TTC549 (cell line): ENCODE measurements at regions not wholly inside any gene's neighbourhood (a gene's known extent, or its start where the extent isn't known, plus 50 kb on each side); places are given as distances from the start of the nearest gene placed in this dataset.
"Not testable (repeated sequence)": the region's sequence is repeated elsewhere in the genome, so short reads cannot be mapped to it uniquely, and the experiment has no call there.

Experiments used
- FAIRE-seq: peaks from 2 replicates; lab custom pipeline; 2012; peaks lifted over from hg19 to GRCh38; lab: Jason Lieb, UNC

DNA sequence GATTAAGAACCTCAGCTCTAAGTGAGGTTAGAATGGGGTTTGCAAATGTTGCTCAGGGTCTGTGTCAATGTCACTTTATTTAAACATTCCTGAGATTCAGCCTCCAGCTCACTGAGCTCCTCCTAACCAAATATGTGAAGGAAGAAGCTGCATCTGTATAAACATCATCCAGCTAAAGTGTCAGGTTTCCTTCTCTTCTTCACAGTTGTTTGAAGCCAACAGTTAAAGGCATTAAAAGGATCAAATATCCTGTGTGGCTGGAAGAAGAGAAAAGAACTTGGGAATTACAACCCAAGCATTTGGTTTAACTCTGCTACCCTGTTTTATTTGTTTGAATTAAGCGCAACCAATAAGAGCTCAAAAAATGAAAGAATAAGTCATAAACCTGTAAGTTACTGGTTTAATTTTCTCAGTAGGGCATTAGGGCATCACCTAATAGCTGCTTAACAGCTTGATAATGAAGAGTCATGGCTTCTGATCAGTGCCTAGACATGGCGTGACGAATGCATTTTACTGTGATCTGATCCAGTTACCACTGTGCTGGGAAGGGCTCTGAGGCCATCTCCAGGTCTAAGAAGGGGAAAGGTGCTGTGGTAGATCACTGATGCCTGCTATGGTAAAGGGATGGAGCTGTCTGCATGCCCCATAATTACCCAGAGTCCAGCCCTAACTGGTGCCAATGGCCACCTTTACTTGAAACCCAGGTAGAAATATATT lies 165.7 kb upstream of the TSC22D2 start:
- FAIRE-seq, result no peak

DNA sequence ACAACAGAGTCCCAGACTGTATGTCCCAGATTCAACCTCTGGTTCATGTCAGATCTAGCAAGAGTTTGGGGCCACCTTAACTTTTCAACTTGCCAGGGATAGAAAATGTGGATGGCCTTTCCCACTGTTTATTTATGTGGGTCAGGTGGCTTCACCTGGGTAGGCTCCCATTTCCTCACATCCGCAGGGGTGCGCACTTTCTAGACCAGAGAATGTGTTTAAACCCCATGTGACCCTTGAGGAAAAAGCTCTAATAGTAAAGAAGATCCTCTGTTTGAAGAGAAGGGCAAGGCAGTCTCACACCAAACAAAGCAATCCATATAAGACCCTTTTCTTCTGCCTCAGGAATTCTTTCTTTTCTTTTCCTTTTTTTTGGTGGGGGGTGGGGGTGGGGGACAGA lies 167.2 kb upstream of the TSC22D2 start:
- FAIRE-seq, result no peak

DNA sequence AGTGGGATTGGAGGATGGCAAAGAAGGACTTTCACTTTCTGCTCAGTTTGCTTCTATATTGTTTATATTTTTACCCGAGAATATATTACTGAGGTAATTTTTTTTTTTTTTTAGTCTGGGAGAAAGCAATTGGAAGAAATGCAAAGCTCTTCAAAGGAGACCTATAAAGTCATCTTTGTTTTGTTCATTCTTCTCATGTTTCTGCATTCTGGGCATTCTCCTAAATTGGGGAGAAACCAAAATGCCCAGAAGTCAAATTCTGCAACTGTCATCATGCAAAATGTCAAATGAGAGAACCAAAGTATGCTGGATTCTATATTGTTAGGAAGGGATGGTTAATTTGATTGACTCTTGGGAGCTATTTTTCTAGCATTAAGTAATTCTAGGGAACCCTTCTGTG lies 168.3 kb upstream of the TSC22D2 start:
- no peak for FAIRE-seq

DNA sequence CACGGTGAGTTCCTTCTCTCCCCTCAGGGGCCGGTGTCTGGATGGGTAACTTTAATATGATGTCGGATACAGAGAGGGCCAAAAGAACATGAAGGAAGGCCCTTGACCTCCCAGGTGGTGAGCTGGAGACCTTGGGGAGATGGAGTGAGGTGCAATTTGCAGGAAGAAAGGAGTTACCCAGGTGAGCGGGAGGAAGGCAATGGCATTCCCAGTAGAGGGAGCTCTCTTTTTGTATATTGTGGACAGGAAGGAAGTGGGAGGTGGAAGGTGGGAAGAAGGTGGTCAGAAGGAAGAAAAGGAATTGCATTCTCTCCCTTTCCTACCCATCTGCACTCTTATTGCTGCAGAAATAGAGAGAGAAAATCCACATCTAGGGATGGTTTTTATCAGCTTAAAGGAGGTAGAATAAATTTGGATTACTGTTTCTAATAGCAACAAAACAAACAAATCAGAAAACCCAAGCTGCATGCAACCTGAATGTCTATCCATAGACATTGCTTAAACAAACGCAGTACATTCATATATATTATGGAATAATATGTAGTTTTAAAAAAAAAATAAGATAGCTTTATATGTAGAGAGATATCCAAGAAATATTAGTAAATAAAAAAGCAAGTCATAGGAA lies 169.0 kb upstream of the TSC22D2 start:
- FAIRE-seq, result no peak

DNA sequence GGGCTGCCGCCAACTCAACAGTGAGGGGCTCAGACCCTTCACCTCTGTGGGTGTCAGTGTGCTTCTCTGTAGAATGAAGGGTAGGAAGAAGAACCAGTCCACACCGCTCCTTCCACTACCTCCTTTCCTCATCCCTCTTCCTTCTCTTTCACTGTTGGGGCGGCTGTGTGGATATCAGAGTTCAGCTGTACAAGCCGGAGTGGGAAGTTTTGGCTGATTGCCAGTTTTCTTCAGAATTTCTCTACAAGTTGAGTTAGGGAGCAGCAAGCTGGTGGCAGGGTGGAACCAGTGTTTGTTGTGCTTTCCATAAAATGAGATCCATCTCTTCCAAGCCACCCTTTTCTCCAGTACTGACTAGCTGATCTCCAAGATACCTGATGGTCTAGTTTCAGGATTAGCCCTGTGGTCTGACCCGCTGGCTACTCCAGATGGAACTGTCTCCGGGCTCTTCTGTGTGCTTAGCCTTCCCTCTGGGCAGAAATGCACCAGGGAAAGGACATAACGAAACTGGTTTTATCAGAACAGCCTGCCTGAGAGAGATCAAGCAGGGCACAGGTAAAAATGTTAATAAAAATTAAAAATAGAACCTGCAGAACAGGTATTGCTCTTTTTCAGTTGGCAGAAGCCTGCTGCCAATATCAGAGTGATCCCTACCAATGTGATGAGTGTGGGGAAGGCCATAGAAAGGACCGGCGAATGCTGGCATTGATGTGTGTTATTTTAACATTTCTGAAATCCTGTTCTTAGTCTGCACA lies 169.9 kb upstream of the TSC22D2 start:
- no peak for FAIRE-seq

DNA sequence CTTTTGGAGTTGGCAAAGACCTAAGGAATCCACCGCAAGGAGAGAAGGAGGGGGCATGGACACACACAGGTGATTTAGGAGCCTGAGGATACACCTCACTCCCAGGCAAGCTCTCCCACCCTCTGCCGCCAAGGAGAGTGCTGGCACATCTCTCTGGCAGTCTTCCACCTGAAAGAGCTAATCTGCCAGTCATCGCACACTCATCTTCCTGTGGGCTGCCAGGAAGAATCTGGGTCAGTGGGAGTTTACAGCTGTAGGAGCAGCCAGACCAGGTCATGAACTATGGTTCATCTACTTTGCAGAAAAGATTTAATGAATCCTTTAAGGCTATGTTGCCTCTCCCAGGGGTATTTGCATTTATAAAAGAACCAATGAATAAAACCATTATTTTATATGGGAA lies 170.6 kb upstream of the TSC22D2 start:
- FAIRE-seq, result no peak

DNA sequence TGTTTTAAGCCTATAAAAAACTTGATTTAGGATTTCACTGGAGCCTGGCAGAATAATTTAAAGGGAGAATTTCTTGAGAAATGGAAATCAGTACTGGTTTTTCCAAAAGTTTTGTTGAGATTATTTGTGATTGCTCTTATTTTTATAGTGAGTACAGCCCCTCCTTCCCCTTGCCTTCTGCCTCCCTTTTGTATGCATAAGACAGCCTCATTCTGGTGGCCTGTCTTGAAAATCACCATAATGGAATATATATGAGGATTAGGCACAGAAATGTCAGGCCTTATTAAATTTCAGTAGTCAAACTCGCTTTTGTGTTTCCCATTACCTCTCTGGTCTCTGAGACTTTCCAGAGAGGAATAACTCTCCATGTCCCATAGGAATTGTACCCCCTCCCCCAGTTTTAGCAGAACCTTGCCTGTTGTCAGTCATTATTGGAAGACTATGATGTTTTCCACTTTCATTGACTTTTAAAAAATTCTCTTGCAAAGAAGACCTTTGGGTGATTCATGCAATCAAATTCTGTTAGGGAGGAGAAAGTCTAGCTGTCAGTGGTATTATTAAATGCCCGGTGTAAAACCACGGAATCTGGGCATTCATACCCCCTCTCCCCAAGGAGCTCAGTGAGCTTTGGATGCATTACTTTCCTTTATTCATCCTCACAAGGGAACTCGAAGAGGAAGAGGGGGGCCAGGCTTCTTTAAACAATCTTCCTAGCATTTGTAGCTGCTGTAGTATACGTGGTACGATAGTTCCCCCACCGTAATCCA lies 171.6 kb upstream of the TSC22D2 start:
- FAIRE-seq, result no peak

DNA sequence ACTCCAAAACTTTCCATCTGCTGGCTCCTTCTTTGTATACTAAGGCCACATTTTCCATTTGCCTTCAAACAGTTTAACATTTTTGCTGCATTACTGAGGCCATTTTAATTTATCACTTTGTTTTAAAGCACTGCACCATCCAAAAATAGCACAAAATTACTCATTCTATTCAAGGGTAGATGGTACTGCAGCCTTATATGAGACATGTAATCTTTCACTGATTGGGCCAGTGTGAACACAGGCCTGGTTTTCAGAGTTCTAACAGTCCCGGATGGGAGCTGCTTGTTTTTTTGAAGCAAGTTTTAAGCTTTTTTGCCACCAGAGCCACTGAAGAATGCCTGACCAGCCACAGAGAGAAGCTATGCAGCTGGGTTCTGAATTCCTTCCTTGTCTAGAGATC lies 172.3 kb upstream of the TSC22D2 start:
- FAIRE-seq, result no peak

DNA sequence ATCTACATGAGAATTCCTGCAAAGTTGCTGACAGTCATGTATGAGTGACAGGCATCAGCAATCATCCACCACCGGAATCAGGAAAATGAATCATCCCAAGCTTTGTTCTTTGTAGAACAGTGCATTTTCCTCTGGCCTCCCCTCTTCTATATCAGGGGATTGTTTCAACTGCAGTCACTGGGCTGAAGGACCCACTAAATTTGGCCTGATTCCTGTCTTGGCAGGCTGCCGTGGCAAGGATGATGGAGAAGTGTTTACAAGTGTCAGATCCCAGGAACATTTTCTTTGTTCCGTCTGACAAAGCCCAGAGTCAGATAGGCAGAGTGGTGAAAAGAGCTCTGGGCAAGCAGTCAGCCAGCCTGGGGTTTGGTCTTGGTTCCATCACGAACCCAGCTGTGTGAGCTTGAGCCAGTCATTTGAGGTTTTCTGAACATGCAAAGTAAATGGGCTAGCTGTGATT lies 175.1 kb upstream of the TSC22D2 start:
- FAIRE-seq, result no peak

DNA sequence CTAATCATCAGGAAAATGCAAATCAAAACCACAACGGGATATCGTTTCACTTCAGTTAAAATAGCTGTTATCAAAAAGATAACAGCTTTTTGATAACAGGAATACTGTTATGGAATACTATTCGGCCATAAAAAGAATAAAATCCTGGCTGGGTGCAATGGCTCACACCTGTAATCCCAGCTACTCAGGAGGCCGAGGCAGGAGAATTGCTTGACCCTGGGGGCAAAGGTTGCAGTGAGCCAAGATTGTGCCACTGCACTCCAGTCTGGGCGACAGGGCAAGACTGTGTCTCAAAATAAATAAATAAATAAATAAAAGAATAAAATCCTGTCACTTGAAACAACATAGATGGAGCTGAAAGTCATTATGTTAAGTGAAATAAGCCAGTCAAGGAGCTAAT lies 178.1 kb upstream of the TSC22D2 start:
- FAIRE-seq, result no peak

DNA sequence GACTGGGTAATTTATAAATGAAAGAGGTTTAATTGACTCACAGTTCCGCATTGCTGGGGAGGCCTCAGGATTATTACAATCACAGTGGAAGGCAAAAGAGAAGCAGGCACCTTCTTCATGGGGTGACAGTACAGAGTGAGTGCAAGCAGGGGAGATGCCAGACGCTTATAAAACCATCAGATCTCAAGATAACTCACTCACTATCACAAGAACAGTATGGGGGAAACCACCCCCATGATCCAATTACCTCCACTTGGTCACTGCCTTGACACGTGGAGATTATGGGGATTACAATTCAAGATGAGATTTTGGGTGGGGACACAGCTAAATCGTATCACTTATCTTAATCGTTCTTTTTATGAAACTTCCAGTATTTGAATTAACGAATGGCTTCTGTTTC lies 179.5 kb upstream of the TSC22D2 start:
- FAIRE-seq, result not testable (repeated sequence)

DNA sequence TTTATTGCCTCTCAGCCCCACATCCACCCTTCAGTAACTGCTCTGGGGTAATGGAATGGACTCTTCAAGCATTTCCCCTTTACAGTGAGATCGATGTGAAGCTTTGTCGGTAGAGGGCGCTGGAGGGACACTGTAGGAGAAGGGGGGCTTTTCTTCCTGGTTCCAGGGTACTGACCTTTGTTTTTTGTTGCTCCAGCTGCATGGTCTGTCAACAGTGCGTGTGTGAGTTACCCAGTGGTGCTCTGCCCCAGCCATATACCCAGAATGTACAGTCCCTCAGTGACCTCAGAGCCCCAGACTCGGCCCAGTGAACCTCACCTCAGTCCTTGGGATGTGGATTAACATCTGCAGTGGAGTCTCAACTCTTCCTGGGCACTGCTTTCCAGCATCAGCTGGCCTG lies 180.3 kb upstream of the TSC22D2 start:
- FAIRE-seq, result no peak

DNA sequence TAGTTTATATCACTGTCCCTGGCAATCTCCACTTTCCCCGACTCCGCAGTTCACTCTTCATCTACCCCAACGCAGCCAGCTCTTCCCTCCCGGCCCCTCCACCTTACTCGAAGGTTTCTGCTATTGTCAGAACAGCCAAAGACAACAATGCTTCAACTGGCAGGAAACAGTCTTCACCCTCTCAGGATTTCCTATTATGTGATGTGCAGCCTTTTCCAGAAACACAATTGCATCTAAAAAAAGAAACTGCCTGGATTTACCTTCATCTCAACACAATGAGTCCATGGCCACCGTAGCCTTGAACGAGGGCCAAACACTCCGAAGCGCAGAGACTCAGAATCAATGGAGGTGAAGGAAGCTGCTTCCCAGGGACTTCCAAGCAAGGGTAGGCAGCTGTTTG lies 182.1 kb upstream of the TSC22D2 start:
- FAIRE-seq, result no peak

DNA sequence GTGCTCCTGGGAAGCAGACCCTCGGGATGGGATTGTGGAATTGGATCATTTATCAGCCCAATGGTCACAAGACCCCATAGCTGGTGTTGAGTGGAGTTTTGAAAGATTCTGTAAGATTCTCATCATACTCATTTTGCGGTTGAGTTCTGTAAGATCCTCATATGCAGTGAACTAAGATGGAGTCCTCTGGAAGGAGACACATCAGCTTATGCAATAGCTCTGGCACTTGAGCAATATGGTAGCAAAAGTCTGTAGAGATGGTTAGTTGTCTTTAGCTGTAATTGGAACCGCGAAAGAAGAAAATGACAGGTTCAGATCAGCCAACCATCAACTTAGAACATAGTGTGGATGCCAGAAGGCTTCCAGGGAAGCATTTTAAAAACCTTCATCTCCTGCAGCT lies 184.5 kb upstream of the TSC22D2 start:
- FAIRE-seq, result no peak

DNA sequence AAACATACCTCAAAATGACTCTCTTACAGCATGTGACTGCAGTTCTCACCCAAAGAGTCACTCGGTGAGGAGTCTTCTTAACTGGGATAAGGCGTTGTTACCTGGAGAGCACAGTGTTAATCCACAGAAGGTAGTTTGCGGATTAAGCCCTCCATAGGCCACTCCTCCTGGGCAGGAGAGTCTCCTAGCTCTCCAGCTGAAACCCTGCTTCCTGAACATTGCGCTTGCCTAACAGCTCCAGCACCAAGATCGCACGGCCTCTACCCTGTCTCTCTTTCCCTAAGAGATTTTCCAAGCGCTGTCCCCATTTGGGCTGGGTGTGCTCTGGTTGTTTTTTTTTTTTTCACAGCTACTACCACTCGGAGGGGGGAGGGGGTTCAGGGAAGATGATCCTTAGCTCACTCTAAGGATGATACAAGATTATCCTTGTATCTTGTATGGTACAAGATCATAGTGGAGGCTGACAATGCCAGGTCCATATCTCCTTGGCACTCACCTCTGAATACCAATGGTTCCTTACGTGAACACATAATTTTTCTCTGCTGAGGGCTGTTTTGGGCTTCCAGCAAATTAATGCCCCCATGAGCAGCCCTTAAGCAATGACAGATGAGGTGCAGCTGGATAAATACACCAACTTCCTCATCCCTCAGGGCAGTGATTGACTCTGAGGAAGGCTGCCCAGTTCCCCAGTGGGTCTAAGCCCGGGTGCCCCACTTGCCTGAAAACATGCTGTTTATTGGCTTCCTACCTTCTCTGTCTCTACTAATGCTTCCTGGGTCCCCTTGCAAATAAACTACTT lies 185.2 kb upstream of the TSC22D2 start:
- FAIRE-seq, result no peak

DNA sequence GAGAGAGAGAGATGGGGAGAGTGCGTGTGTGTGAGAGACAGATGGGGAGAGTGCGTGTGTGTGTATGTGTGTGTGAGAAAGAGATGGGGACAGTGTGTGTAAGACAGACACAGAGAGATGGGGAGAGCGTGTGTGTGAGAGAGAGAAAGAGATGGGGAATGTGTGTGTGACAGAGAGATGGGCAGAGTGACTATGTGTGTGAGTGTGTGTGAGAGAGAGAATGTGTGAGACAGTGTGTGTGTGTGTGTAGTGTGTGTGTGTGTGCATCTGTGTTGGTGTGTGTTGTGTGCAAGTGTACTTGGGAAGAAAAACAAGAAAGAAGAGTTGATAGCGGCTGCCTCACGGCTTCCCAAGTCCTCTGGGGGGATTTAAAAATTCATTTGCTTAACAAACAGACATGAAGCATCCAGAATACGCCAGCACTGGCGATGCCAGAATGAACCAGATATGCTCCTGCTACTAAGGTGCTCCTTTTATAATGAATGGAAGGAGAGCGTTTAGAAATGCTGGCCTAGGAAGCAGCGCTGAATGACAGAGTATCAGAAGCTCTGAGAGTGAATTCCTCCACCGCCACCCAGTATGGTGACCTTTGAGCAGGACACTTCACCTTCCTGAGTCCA lies 186.1 kb upstream of the TSC22D2 start:
- FAIRE-seq, result no peak

DNA sequence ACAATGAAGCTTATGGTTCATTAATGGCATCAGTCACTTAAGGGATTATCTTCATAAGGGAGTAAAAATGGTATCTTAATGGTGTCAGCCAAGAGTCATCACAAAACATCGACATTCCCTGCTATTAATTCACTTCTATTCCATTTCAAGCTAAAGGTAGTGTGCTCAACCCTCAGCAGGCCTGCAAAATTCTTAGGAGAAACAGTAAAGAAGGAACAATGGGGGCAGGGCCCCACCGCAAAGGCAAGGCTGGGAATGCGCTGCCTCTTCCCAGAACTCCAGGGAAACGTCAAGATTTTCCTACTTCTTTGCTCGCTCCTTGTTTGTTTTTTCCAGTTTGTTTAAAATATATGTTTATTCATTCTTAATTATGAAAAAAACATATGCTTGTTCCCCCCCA lies 187.3 kb upstream of the TSC22D2 start:
- no peak for FAIRE-seq

DNA sequence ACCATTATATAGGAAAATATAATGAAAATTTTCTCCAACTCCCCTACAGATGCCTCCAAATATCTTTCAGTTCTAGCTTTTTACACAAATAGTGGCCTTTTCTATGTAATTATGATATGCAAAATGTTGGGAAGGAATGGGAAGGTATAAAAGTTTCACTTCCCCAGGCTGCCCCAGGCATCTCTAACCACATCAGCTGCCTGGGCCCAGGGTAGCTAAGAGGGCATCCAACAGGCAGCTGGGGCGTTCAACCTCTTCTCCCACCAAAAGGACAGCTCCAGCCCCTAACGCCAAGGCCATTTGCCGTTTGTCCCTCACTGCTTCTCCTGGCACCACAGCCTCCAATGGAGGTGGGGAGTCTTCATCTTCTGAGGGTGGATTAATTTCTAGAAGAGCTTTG lies 188.1 kb upstream of the TSC22D2 start:
- no peak for FAIRE-seq

DNA sequence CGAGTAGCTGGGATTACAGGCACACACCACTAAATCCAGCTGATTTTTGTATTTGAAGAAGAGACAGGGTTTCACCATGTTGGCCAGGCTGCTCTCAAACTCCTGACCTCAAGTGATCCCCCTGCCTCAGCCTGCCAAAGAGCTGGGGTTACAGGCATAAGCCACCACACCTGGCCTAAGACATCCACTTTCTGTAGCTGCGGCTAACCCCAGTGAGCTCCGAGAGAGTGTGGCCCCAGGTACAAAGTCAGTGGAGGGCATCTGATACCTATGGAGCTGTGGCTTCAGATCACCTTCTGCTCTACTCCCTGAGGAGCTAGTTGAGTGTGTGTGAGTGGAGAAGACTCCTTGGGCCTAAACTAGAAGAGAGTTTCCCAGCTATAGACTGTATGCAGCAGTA lies 189.3 kb upstream of the TSC22D2 start:
- no peak for FAIRE-seq

DNA sequence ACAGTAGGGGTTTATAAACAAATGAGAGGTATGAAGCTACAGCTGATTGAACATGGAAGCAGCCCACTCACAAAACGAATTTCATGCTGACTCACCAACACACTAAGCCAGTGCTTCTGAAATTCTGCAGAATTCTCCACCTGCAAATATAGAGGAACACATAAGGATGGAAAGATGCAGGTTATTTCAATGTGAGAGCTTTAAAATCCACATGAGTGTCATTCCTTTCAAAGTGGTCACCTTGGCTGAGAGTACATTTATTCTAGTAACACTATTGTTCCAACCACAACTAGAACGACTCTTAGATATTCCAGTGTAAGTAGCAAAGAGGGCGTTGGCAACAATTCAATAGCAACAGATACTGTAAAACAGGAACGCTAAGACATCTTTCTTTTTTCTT lies 189.9 kb upstream of the TSC22D2 start:
- no peak for FAIRE-seq

DNA sequence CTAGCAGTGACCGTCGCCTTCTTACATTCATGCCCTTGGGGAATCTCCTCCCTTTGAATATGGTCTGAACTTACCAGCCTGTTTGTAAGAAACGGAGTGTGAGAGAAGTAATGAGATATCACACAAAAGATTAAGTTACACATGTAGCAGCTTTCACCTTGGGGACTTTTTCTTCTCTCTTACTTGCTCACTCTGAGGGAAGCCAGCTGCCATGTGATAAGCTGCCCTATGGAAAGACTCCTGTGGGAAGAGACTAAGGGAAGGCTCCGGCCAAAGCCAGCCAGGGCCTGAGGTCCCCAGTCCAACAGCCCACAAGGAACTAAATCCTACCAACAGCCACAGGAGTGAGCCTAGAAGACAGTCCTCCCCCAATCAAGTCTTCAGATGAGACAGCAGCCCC lies 190.4 kb upstream of the TSC22D2 start:
- FAIRE-seq, result no peak
